ENCODE measurements at regions not wholly inside any gene's neighbourhood (a gene's known extent, or its start where the extent isn't known, plus 50 kb on each side); places are given as distances from the start of the nearest gene placed in this dataset.

- TF ChIP-seq CTCF (IDR thresholded peaks at IDR 0.05 in 2 of 3, conservative IDR thresholded peaks at IDR 0.05 in 1 of 3; ENCODE audit: borderline replicate concordance in 1 of 3, insufficient read depth in 1 of 3, low read depth in 2 of 3, low read length in 2 of 3) = no peak
- no peak for TF ChIP-seq YY1 (IDR thresholded peaks at IDR 0.05; ENCODE audit: extremely low read depth, insufficient replicate concordance, low read depth, low read length)
- no peak for TF ChIP-seq EZH2 (IDR thresholded peaks at IDR 0.05)
Observed at GRCh38 chr7:50865450-50865849, 82.8 kb upstream of the GRB10 start.
